Activated T-cell treated with anti-CD3 and anti-CD28 coated beads, Interleukin-2, amount 50 U/mL, for 48 hours (primary cell): ENCODE measurements at regions not wholly inside any gene's neighbourhood (a gene's known extent, or its start where the extent isn't known, plus 50 kb on each side); places are given as distances from the start of the nearest gene placed in this dataset.
A peak's percentile ranks its signal among the peaks of the same experiment; 100 is the strongest.
"Not testable (repeated sequence)": the region's sequence is repeated elsewhere in the genome, so short reads cannot be mapped to it uniquely, and the experiment has no call there.

Experiments used
- DNase-seq, 2 experiments: peaks; one replicate each; pipeline ENCODE4 v3.0.0-alpha.2; 2020

- DNase-seq, result not testable (repeated sequence)
These were observed 102.3 kb downstream of the ZNF267 start for GRCh38 chr16:31975826-31976419.

- DNase-seq, result not testable (repeated sequence)
These were observed 104.9 kb downstream of the ZNF267 start for GRCh38 chr16:31978463-31978862.

- not testable (repeated sequence) for DNase-seq
These were observed 108.1 kb downstream of the ZNF267 start for GRCh38 chr16:31981739-31982138.

GRCh38 chr16:31982986-31983385, 109.4 kb downstream of the ZNF267 start:
- not testable (repeated sequence) for DNase-seq

- not testable (repeated sequence) for DNase-seq
These were observed 110.1 kb downstream of the ZNF267 start for GRCh38 chr16:31983666-31984065.

GRCh38 chr16:31986895-31987294, 113.3 kb downstream of the ZNF267 start:
- DNase-seq, result not testable (repeated sequence)

GRCh38 chr16:31988595-31989581, 115.3 kb downstream of the ZNF267 start:
- peak; percentile 65 to 72 for DNase-seq

- DNase-seq, result not testable (repeated sequence)
These were observed 116.7 kb downstream of the ZNF267 start for GRCh38 chr16:31990261-31990660.

- not testable (repeated sequence) for DNase-seq
These were observed 117.4 kb downstream of the ZNF267 start for GRCh38 chr16:31990980-31991379.

GRCh38 chr16:31996325-31996724, 122.7 kb downstream of the ZNF267 start:
- DNase-seq, result peak; percentile 49 to 54

- not testable (repeated sequence) for DNase-seq
These were observed 128.9 kb downstream of the ZNF267 start for GRCh38 chr16:32002496-32002895.

- not testable (repeated sequence) for DNase-seq
These were observed 130.2 kb downstream of the ZNF267 start for GRCh38 chr16:32003819-32004218.

GRCh38 chr16:32038783-32039496, 165.3 kb downstream of the ZNF267 start:
- peak; percentile 34 to 41 for DNase-seq

- not testable (repeated sequence) for DNase-seq
These were observed 166.3 kb downstream of the ZNF267 start for GRCh38 chr16:32039919-32040318.

GRCh38 chr16:32066016-32066651, 187.0 kb upstream of the TP53TG3D start:
- peak in 1 of 2 experiments; percentile 33 for DNase-seq

GRCh38 chr16:32071586-32071985, 181.5 kb upstream of the TP53TG3D start:
- not testable (repeated sequence) for DNase-seq

- not testable (repeated sequence) for DNase-seq
These were observed 169.2 kb upstream of the TP53TG3D start for GRCh38 chr16:32083891-32084290.

GRCh38 chr16:32084656-32085401, 168.3 kb upstream of the TP53TG3D start:
- DNase-seq, result peak; percentile 17

- peak; percentile 59 to 69 for DNase-seq
These were observed 167.5 kb upstream of the TP53TG3D start for GRCh38 chr16:32085438-32086141.

GRCh38 chr16:32115562-32115961, 137.5 kb upstream of the TP53TG3D start:
- peak in 1 of 2 experiments; percentile 11 for DNase-seq

GRCh38 chr16:32116080-32116479, 137.0 kb upstream of the TP53TG3D start:
- DNase-seq, result peak in 1 of 2 experiments; percentile 24
